Mammary epithelial cell (primary cell): ENCODE measurements at regions not wholly inside any gene's neighbourhood (a gene's known extent, or its start where the extent isn't known, plus 50 kb on each side); places are given as distances from the start of the nearest gene placed in this dataset.

Source experiments
- CTCF ChIP-seq, 2 donors: IDR thresholded peaks in 1 of 2; conservative IDR thresholded peaks in 1 of 2; 2 replicates each; pipeline ENCODE4 v1.5.1; 2011 to 2012; ENCODE audit warnings: inconsistent platforms in 2 of 2, low read length in 2 of 2, mild to moderate bottlenecking in 2 of 2, control low read depth in 1 of 2, low read depth in 1 of 2; ENCODE audit not compliant: insufficient read depth in 1 of 2; ENCODE audit errors: extremely low read depth in 1 of 2
- EZH2 ChIP-seq: IDR thresholded peaks from 2 replicates; pipeline ENCODE4 v1.6.1; 2012; ENCODE audit warnings: low read length, inconsistent platforms, borderline replicate concordance

GRCh38 chr6:23591761-23592160 is 534.3 kb upstream of the NRSN1 start:
- TF ChIP-seq CTCF (conservative IDR thresholded peaks at IDR 0.05 in 1 of 2, IDR thresholded peaks at IDR 0.05 in 1 of 2; ENCODE audit: extremely low read depth in 1 of 2, insufficient read depth in 1 of 2, low read depth in 1 of 2, low read length in 2 of 2) (no peak), EZH2 (no peak)
